GM21390 (cell line): ENCODE measurements at regions not wholly inside any gene's neighbourhood (a gene's known extent, or its start where the extent isn't known, plus 50 kb on each side); places are given as distances from the start of the nearest gene placed in this dataset.

Experiments
- ATAC-seq: cut with Tn5 transposase; IDR thresholded peaks from one replicate; pipeline ENCODE4 v1.9.1; 2021; ENCODE audit not compliant: unreplicated experiment

GRCh38 chr5:58259685-58260152, 200.2 kb downstream of the PLK2 start:
- ATAC-seq: no peak

- ATAC-seq: no peak
Observed at GRCh38 chr5:58258984-58259684, 200.8 kb downstream of the PLK2 start.

GRCh38 chr5:58255970-58256369, 203.9 kb downstream of the PLK2 start:
- no peak for ATAC-seq

DNA sequence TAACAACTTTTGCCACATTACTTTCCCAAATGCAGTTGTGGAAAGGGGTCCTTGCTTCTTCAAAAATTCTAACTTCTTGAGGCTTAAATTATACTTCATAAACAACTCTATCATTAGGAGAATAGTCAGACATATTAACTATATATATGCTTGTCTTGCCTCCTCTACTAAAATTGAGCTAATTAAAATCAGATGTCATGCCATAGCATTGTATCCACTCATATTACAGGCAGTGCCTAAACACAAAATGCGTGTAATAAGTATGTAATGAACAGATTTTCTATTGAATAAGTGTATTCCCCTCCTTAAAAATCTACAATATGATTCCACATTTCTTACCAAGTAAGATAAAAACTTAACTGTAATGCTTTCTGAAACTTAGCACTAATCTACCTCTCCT, 204.5 kb downstream of the PLK2 start:
- no peak for ATAC-seq

DNA sequence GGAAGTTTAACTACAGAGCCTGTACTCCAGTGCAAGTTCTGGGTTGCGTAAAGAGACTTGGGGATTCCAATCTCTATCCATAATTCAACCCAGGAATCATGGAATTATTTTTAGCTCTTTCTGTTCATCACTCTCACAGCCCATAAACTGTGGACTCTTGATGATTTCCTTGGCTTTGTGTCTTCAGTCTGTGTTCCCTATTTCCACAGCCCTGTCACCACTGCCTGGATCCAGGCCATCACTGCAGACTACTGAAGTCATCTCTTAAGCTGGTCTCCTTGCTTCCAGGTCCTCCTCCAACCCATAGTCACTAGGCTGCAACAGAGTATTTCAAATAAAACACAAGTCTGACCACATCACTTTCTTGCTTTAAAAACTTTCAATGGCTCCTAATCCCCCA, 211.7 kb downstream of the PLK2 start:
- no peak for ATAC-seq

DNA sequence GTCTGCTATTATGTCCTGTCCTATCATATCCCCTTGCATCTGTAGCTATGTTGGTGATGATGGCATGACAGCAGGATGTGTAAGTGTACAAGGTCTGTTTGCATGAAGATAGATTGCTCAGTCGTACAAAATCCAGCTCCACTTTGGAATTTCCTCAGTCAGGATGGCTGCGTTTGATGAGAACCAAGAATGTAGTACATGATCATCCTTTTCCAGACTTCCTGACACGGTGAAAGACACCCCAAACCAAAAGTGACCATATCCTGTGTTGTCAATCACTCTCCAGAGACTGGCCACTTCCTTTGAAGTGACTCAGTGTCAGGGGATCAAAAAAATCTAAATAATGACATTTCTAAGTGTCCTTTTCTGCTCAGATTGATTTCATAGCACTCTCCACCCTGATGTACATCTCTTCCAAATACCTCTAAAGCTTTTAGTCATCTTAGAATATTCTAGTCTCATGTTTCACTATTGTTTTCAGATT, 213.4 kb downstream of the PLK2 start:
- no peak for ATAC-seq

DNA sequence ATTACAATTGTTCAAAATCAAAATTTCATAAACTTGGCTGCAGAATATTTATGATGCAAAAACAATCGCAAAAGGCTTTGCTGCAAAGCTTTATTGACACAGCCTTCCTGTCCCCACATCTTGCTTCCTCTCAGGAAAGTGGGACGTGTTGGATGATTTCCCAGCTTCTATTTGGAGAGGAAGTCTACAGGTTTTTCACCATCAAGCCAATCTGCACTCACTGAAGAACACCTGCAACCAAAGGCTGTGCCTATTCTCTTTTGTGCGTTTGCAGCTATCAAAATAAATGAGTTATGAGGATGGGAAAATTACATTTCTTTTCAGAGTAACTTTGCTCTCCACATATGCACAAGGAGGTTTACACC, 214.4 kb downstream of the PLK2 start:
- ATAC-seq: no peak

- ATAC-seq: no peak
Observed at GRCh38 chr5:58244819-58245475, 214.9 kb downstream of the PLK2 start.

DNA sequence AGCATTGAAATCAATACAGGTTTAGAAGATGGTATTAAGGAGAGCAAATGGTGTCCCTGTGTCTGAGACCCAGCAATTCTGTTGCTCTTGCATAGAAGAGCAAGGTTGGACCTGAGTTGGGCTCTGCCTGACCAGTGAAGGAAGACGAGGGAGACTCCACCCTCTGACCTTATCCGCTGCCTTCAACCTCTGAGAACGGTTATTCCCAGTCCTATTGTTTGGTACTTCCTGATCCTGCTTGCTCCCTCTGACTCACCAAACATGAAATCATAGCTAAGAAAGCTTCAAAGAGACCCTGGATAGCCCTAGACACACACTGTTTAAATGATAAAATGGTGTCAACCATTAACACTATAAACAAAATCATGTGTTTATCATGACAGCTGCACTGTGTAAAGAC, 218.5 kb downstream of the PLK2 start:
- no peak for ATAC-seq

DNA sequence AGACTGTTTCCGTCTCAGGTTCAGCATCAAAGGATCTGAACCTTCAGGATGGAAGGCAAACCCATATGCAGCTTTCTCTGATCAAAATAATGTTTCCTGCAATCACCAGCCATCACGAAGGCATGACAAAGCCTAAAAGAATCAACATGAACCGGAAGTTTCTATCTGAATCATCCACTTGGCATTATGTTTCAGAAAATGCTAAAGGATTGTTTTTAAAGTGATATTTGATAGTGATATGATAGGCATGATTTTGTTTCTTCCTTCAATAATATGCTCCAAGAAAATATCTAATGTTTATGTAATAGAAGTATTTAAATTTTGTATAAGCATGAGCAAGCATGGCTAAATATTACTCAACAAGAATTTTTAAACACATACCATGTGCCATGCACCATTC, 219.6 kb downstream of the PLK2 start:
- ATAC-seq: no peak

DNA sequence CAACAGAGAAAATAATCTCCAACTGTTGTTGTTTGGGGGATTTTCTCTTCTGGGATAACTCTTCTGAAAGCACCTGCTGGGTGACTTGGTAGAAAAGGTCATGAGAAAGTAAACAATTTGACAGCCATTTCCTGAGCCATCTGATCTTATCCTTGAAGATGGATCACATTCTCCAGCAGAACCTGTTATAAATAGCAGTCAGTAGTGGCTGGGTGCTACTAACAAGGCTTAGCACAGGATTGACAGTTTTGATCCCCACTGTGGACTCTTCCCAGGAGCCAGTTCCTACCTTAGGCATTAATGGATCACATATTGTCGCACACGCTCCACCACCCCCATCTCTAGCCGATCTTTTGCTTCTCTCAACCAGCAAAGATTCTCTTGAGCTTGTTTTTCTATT, 220.2 kb downstream of the PLK2 start:
- ATAC-seq: no peak

GRCh38 chr5:58239045-58239444, 220.8 kb downstream of the PLK2 start:
- ATAC-seq: peak; percentile 63

- no peak for ATAC-seq
Observed at GRCh38 chr5:58236498-58236897, 223.4 kb downstream of the PLK2 start.

DNA sequence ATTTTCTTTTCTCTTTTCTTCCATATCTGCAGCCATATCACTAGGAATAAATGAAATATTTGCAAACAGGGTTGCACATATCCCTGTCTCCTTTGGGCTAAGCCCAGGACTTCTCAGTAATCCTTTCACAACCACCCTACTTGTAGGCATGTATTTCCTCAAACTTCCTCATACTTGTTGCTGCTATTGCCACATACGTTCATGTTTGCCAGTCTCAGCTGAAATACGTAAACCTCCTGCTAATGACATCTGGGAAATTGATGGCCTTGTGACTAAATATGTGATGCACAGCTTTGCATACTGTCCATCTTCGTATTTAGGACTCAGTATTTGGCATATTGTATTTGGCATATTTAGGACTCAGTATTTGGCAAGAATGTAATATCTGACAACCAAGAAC, 224.6 kb downstream of the PLK2 start:
- ATAC-seq: no peak

DNA sequence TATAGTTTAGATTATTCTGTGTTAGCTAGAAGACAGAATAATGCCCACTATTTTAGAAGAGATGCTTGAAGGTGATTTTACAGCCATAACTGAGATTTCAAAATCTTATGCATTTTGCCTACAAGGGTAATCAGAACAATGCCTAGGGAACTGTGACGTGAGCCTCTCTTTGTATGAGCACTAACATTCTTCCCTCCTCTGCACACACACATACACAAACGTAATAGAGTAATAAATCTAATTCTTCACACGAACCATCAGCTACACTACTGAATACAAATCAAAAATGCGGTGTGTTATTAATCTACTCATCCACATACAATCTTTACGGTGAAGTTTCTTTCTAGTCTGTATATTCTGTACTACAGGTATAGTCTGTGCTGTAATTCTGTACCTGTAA, 227.8 kb downstream of the PLK2 start:
- ATAC-seq: no peak

DNA sequence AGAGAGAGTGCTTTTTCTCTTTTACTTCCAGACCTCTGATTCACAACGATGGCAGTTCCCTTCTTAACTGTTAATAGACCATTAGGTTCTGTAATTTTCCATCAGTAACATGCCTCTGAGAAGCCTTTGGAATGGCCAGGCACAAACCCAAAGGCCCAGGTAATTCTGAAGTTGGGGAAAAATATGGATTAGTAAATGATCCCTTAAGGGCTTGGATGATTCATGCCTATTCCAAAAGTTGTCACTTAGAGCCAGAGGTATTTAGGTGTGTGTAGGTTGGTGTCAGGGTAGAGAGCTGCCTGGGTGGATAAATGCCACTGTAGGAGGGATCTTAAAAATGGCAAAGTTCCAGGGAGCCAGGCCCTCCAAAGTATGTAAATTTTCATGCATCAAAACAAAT, 228.8 kb downstream of the PLK2 start:
- no peak for ATAC-seq

GRCh38 chr5:58228896-58229295, 231.0 kb downstream of the PLK2 start:
- no peak for ATAC-seq

GRCh38 chr5:58227858-58228257, 232.0 kb downstream of the PLK2 start:
- ATAC-seq: no peak

DNA sequence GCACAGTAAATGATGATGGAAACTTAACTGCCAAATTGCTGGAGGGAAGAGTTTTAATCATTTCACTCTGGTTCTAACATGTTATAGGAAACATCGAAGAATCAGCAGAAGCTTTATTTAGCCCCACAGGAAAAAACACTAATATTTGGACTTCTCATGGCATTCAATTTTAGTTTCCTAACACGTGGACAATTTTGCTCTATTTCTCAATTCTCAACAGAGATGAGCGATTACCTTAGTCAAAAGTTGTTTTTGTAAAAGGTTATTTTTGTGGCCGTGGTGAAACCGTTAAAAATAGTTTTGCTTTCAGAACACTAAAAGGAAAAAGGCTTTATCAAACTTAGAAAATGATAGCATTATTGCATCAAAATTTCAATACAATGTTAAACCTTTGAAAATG, 235.2 kb downstream of the PLK2 start:
- ATAC-seq: no peak

DNA sequence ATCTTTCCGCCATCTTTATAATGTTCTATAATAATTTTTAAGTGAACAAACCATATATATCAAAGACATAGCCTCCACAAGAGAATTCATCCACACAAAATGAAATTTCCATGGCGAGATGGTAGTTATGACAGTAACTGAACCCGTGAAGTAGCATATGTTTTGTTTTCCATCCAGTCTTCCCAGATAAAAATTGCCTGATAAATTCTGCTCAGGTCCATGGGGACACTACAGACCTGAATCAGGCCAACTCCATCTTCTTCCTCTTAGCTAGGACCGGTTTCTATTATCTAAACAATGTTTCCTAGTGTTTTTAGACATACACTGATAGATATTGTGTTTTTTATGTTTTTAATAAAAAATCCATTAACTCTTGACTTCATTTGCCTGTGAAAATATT, 235.7 kb downstream of the PLK2 start:
- ATAC-seq: no peak

DNA sequence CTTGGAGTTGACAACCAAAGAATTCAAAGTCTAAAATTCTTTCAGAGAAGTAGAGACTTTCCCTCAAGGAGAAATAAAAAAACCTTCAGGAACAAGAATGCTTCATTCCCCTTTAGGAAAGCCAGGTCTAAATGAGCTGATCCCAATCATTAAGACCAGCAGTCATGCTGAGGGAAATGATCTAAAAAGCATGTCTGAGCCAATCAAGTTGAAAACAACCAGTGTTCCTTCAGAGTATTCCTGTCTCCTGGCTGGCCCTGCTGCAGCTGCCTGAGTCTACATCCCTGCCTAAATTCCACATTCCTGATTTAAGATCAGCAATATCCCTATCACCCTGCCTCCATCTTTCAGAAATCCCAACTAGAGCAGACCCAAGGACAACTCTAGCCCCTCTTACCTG, 244.5 kb downstream of the PLK2 start:
- no peak for ATAC-seq

- ATAC-seq: no peak
Observed at GRCh38 chr5:58211441-58211840, 248.4 kb downstream of the PLK2 start.

DNA sequence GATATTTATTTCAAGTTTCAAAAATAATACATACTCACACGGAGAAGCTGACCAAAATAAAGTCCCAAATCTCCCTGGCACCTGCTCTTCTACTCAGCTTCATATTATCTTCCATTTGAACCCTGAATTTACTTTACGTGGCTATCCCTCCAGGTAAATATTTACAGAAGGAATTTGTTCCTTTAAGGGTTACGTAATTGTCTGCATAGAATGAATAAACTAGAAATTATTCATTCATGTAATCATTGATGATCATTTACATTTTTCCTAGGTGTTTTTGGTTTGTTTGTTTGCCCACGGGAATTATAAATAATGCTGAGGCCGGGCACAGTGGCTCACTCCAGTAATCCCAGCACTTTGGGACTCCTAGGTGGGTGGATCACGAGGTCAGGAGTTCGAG, 251.2 kb downstream of the PLK2 start:
- no peak for ATAC-seq
